ENCODE measurements at regions not wholly inside any gene's neighbourhood (a gene's known extent, or its start where the extent isn't known, plus 50 kb on each side); places are given as distances from the start of the nearest gene placed in this dataset.

DNA sequence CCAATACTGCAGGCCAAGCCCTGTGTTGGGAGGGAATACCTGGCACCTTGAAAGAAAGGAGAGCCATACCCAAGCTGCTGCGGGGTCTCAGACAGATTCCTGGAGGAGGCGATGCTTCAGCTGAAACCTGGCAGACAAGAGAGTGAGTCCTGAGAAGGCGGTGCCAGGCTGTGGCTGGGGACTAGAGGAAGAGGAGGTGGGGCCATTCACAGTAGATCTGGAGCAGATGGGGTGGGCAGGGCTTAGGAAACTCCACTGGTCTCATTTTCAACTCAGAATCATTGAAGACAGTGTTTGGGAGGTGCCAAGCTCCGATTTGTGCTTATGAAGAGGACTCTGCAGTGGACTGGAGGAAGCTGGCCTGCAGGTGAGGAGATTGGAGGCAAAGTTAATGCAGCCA, 236.3 kb upstream of the MKI67 start:
- Histone ChIP-seq H3K4me1 (no peaks in the 10 kb centered on the region), H3K36me3 (no peaks in the 10 kb centered on the region), H3K9me3 (no peaks in the 10 kb centered on the region), H3K4me3 (no peak overlapping the region), H3K27me3 (no peaks in the 10 kb centered on the region), H3K27ac (no peak overlapping the region)
- DNase-seq = no peak
- intact Hi-C loops (cut with DNase I; ENCODE audit: low total_unique reads) = no loop called here
- TF ChIP-seq, protein P1, sequence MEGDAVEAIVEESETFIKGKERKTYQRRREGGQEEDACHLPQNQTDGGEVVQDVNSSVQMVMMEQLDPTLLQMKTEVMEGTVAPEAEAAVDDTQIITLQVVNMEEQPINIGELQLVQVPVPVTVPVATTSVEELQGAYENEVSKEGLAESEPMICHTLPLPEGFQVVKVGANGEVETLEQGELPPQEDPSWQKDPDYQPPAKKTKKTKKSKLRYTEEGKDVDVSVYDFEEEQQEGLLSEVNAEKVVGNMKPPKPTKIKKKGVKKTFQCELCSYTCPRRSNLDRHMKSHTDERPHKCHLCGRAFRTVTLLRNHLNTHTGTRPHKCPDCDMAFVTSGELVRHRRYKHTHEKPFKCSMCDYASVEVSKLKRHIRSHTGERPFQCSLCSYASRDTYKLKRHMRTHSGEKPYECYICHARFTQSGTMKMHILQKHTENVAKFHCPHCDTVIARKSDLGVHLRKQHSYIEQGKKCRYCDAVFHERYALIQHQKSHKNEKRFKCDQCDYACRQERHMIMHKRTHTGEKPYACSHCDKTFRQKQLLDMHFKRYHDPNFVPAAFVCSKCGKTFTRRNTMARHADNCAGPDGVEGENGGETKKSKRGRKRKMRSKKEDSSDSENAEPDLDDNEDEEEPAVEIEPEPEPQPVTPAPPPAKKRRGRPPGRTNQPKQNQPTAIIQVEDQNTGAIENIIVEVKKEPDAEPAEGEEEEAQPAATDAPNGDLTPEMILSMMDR (IDR thresholded peaks at IDR 0.05) = no peak
- no peak for TF ChIP-seq POLR2A (IDR thresholded peaks at IDR 0.05)

GRCh38 chr10:128364631-128365030, 238.4 kb upstream of the MKI67 start:
- no peak for DNase-seq
- intact Hi-C loops (cut with DNase I; ENCODE audit: low total_unique reads) = no loop called here
- no peak overlapping the region for H3K27ac ChIP-seq
- H3K4me3 ChIP-seq = no peak overlapping the region
- no peaks in the 10 kb centered on the region for H3K27me3 ChIP-seq
- H3K4me1 ChIP-seq = no peaks in the 10 kb centered on the region
- no peaks in the 10 kb centered on the region for H3K36me3 ChIP-seq
- TF ChIP-seq POLR2A (IDR thresholded peaks at IDR 0.05) = no peak
- TF ChIP-seq, protein P1 (IDR thresholded peaks at IDR 0.05) = no peak
- no peaks in the 10 kb centered on the region for H3K9me3 ChIP-seq

DNA sequence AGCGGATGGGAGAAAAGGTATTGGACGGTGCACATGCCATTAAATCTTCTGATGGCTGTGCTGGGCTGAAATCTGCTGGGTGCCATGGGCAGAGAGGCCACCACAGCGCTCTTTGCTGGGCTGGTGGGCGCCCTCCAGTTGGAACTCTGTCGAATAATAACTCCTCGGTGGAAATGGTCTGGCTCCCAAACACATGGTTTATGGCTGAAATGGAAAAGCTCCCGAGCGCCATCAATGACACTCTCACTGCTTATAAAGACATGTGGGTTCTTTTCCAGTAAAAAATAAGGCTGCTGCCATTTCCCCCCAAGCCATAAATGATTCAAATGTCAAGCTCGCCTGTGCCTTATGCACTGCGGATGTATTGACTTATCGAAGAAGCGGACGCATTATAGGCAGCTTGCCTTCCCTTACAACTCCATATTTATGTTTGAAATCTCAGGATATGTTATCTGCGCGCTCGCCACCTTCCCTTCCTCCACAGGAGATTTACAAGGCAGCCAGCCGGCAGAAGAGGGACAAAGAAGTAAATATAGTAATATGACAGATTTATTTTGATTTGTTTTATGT, 239.0 kb upstream of the MKI67 start:
- intact Hi-C loops (cut with DNase I; ENCODE audit: low total_unique reads) = no loop called here
- no peaks in the 10 kb centered on the region for H3K36me3 ChIP-seq

DNA sequence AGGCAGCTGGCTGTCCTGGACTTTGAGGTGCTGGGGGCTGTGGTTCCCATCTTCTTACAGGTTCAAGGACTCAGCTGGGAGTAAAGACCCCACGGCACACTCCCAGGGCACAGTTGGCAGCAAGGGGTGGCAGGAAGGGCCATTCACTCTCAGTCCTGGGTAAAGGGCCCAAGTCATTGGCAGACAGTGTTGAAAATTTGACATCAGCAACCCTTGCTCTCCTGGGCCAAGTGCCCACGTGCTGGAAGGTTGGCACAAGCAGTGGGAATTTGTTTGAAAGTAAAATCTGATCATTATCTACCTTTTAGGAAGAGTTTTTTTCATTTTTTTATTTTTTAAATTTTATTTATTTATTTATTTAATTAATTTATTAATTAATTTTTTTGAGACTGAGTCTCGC, 241.6 kb upstream of the MKI67 start:
- Histone ChIP-seq H3K4me3 (no peak overlapping the region), H3K27me3 (no peaks in the 10 kb centered on the region), H3K27ac (no peak overlapping the region), H3K36me3 (no peaks in the 10 kb centered on the region), H3K9me3 (no peaks in the 10 kb centered on the region), H3K4me1 (no peaks in the 10 kb centered on the region)
- TF ChIP-seq, protein P1 (IDR thresholded peaks at IDR 0.05) = no peak
- TF ChIP-seq POLR2A (IDR thresholded peaks at IDR 0.05) = no peak
- intact Hi-C loops (cut with DNase I; ENCODE audit: low total_unique reads) = no loop called here
- DNase-seq = no peak

More for the DNA sequence above, 239.0 kb upstream of the MKI67 start:
- Histone ChIP-seq H3K9me3 (no peaks in the 10 kb centered on the region), H3K4me1 (no peaks in the 10 kb centered on the region), H3K27ac (no peak overlapping the region), H3K27me3 (no peaks in the 10 kb centered on the region), H3K4me3 (no peak overlapping the region)
- no peak for DNase-seq
- TF ChIP-seq POLR2A (IDR thresholded peaks at IDR 0.05) = no peak
- TF ChIP-seq, protein P1 (IDR thresholded peaks at IDR 0.05) = no peak

DNA sequence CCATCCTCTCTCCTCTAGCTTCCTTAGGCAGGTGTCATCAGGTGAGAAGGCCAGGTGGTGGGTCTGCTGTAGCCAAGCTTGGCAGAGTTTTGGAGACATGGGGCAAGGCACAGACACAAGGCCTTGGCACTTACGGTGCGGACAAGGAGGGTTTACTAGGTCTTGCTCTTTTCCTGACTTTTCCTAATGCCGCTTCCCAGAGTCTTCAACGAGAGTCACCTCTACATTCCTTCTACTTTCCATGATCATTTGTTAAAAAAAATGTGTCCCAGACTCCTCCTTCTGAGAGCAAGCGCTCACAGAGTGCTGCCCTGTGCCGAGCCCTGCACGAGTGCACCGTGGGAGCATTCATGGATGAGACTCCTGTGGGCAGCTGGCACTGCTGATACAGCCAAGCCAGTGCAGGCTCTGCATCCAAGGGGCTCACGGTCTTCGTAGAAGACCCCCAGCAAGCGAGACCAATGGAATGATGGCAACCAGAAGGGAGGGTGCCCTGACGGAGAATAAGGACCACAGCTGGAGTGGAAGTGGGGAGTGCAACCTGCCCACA, 243.0 kb upstream of the MKI67 start:
- no peak for DNase-seq
- H3K27me3 ChIP-seq = no peaks in the 10 kb centered on the region
- no peaks in the 10 kb centered on the region for H3K4me1 ChIP-seq
- H3K27ac ChIP-seq = no peak overlapping the region
- no peaks in the 10 kb centered on the region for H3K36me3 ChIP-seq
- intact Hi-C loops (cut with DNase I; ENCODE audit: low total_unique reads) = no loop called here
- no peaks in the 10 kb centered on the region for H3K9me3 ChIP-seq
- TF ChIP-seq POLR2A (IDR thresholded peaks at IDR 0.05) = no peak
- TF ChIP-seq, protein P1 (IDR thresholded peaks at IDR 0.05) = no peak
- no peak overlapping the region for H3K4me3 ChIP-seq

Measured in uterus (tissue), 3 donors.